Activated naive CD8-positive, alpha-beta T cell treated with anti-CD3 and anti-CD28 coated beads, Interleukin-2, amount 10 ng/mL, durations not matched to agents 7 days and 5 days (primary cell): ENCODE measurements at regions not wholly inside any gene's neighbourhood (a gene's known extent, or its start where the extent isn't known, plus 50 kb on each side); places are given as distances from the start of the nearest gene placed in this dataset.

Source experiments
- ATAC-seq: fragments of 150-1000 bp; cut with Tn5 transposase; one replicate; pipeline ENCODE4 v1.10.0; 2021; ENCODE audit warnings: low read depth, moderate library complexity
- POLR2A ChIA-PET: fragments of 350-600 bp; sonication (Branson Sonifier 250); formaldehyde crosslinking; loops from one replicate; lab custom pipeline; 2021; ENCODE audit warnings: antibody characterized with exemption; lab: Charles Lee
- DNase-seq: peaks from one replicate; pipeline ENCODE4 v3.0.0; 2021
- H3K27ac Mint-ChIP-seq: one replicate; pipeline ENCODE4 v1.8.0; 2022; ENCODE audit warnings: mild to moderate bottlenecking, mixed read lengths
- H3K27me3 Mint-ChIP-seq: one replicate; pipeline ENCODE4 v1.8.0; 2022; ENCODE audit warnings: mild to moderate bottlenecking, moderate library complexity, mixed read lengths
- H3K36me3 Mint-ChIP-seq: one replicate; pipeline ENCODE4 v1.8.0; 2021; ENCODE audit warnings: mild to moderate bottlenecking, mixed read lengths
- H3K4me1 Mint-ChIP-seq: one replicate; pipeline ENCODE4 v1.8.0; 2021; ENCODE audit warnings: mixed read lengths
- H3K4me3 Mint-ChIP-seq: one replicate; pipeline ENCODE4 v1.8.0; 2022; ENCODE audit warnings: mild to moderate bottlenecking, moderate library complexity, mixed read lengths
- H3K9me3 Mint-ChIP-seq: one replicate; pipeline ENCODE4 v1.8.0; 2021; ENCODE audit warnings: mixed read lengths

DNA sequence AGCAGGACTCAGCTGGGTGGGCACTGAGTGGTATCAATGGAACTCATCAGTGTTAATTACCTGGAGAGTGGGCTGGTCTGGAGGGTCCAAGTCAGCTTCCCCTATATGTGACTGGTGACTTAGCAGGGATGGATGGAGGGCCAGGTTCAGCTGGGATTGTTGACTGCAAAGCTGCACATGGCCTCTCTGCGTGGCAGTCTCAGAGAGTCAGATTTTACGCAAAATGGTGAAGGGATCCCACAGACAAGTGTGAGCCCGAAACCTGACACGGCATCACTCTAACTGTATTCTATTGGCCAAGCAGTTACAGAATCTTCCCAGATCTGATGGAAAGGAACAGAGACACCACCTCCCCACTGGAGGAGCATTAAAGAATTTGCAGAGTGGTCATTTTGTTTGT is 716.0 kb upstream of the TBX3 start:
- no peaks in the 10 kb centered on the region for H3K27me3 Mint-ChIP-seq
- no peaks in the 10 kb centered on the region for H3K36me3 Mint-ChIP-seq
- no peak for DNase-seq
- ATAC-seq = no peak
- H3K4me3 Mint-ChIP-seq = no peak overlapping the region
- no peaks in the 10 kb centered on the region for H3K4me1 Mint-ChIP-seq
- H3K27ac Mint-ChIP-seq = no peak overlapping the region
- POLR2A ChIA-PET = no interaction called here
- peaks cover 9% of the 10 kb centered on the region for H3K9me3 Mint-ChIP-seq

DNA sequence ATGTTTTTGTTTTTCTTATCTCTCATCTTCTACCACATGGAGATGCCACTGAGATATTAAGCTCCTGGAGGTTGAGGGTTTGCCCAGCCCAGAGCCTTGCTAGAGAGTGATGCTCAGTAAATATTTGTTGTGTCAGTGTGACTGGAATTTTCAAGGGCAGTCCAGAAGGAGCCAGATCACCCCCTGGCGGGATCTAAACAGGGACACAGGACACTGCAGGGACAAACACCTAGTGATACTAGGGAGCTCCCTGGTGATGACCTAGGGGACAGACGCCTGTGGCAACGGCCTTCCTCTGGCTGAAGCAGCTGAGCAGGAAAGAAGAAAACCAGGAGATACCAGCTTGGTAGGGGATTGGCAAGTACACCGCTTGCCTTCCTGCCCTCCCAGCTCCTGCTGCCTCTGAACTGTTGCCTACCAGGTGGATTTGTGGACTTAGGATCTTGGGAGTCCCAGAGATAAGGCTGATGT is 714.4 kb upstream of the TBX3 start:
- Mint-ChIP-seq H3K36me3 (no peaks in the 10 kb centered on the region), H3K27me3 (no peaks in the 10 kb centered on the region), H3K27ac (no peak overlapping the region), H3K9me3 (peaks cover 9% of the 10 kb centered on the region), H3K4me3 (no peak overlapping the region), H3K4me1 (no peaks in the 10 kb centered on the region)
- POLR2A ChIA-PET = no interaction called here
- DNase-seq = no peak
- no peak for ATAC-seq

DNA sequence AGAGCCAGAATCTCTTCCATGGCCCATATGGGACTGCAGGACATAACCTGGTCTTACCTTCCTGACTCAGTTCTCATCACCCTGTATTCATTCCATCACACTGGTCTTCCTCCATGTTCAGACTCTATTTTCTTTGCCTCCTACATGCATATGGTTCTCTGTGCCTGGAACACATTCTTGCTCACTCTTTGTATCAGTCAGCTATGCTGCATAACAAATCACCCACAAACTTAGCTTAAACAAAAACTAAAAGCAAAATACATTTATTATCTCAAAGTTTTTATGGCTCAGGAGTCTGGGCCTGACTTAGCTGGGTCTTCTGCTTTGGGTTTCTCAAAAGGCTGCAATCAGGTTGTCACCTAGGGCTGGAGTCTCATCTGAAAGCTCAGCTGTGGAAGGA is 712.6 kb upstream of the TBX3 start:
- H3K27ac Mint-ChIP-seq = no peak overlapping the region
- no peak overlapping the region for H3K4me3 Mint-ChIP-seq
- H3K36me3 Mint-ChIP-seq = no peaks in the 10 kb centered on the region
- DNase-seq (no peak), ATAC-seq (no peak)
- H3K27me3 Mint-ChIP-seq = no peaks in the 10 kb centered on the region
- POLR2A ChIA-PET = no interaction called here
- H3K4me1 Mint-ChIP-seq = no peaks in the 10 kb centered on the region
- H3K9me3 Mint-ChIP-seq = peaks cover 9% of the 10 kb centered on the region

- ATAC-seq (no peak), DNase-seq (no peak)
- Mint-ChIP-seq H3K36me3 (no peaks in the 10 kb centered on the region), H3K4me3 (no peak overlapping the region), H3K27me3 (no peaks in the 10 kb centered on the region), H3K4me1 (no peaks in the 10 kb centered on the region), H3K27ac (no peak overlapping the region), H3K9me3 (peaks cover 9% of the 10 kb centered on the region)
- POLR2A ChIA-PET = no interaction called here
Observed at GRCh38 chr12:115394496-115395220, 710.7 kb upstream of the TBX3 start.

- POLR2A ChIA-PET = no interaction called here
- Mint-ChIP-seq H3K9me3 (no peaks in the 10 kb centered on the region), H3K36me3 (no peaks in the 10 kb centered on the region), H3K4me1 (no peaks in the 10 kb centered on the region), H3K4me3 (no peak overlapping the region), H3K27me3 (no peaks in the 10 kb centered on the region), H3K27ac (no peak overlapping the region)
- no peak for ATAC-seq
- no peak for DNase-seq
Observed at GRCh38 chr12:115388139-115388538, 704.2 kb upstream of the TBX3 start.

GRCh38 chr12:115387467-115387901 is 703.5 kb upstream of the TBX3 start:
- H3K27ac Mint-ChIP-seq = no peak overlapping the region
- H3K4me3 Mint-ChIP-seq = no peak overlapping the region
- H3K9me3 Mint-ChIP-seq = no peaks in the 10 kb centered on the region
- no peak for DNase-seq
- H3K4me1 Mint-ChIP-seq = no peaks in the 10 kb centered on the region
- no peak for ATAC-seq
- no peaks in the 10 kb centered on the region for H3K36me3 Mint-ChIP-seq
- no peaks in the 10 kb centered on the region for H3K27me3 Mint-ChIP-seq
- POLR2A ChIA-PET = no interaction called here

DNA sequence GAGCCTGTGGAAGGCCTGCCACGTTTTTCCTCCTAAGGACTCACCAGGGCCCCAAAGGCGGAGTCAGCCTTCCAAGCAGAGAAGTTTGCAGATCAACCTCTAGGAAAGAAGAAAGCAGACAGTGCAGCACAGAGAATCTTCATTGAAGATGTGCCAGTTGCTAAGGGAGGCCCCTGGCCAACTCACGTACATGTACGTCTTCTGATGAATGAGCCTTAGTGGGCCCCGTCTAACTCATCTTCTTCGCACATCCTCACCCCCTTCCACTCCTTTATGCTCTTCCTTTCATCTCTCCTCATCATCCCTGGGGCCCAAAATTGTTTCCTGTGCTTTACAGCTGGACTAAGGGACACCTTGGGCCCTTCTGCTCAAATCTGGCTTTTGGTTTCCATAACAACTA is 703.0 kb upstream of the TBX3 start:
- Mint-ChIP-seq H3K27me3 (no peaks in the 10 kb centered on the region), H3K4me3 (no peak overlapping the region), H3K9me3 (no peaks in the 10 kb centered on the region), H3K4me1 (no peaks in the 10 kb centered on the region), H3K36me3 (no peaks in the 10 kb centered on the region), H3K27ac (no peak overlapping the region)
- DNase-seq = no peak
- ATAC-seq = no peak
- POLR2A ChIA-PET = no interaction called here

GRCh38 chr12:115385141-115385540 is 701.2 kb upstream of the TBX3 start:
- Mint-ChIP-seq H3K4me3 (no peak overlapping the region), H3K9me3 (no peaks in the 10 kb centered on the region), H3K27ac (no peak overlapping the region), H3K27me3 (peaks cover 7% of the 10 kb centered on the region), H3K36me3 (no peaks in the 10 kb centered on the region), H3K4me1 (peaks cover 1% of the 10 kb centered on the region)
- ATAC-seq (no peak), DNase-seq (no peak)
- POLR2A ChIA-PET = no interaction called here

DNA sequence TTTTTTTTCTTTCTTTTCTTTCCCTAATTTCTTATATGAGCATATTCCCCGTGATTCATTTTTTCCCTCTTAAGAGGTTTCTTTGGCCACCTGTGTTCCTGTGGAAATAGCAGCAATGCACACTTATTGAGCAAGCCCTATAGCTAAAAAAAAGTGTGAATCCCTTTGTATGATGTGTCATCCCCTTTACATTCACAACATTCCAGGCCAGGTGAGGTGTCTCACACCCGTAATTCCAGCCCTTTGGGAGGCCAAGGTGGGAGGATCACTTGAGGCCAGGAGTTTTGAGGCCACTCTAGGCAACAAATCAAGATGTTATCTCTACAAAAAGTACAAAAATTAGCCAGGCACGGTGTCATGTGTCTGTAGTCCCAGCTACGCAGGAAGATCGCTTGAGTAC is 700.4 kb upstream of the TBX3 start:
- ATAC-seq (no peak), DNase-seq (no peak)
- peaks cover 7% of the 10 kb centered on the region for H3K27me3 Mint-ChIP-seq
- no peak overlapping the region for H3K27ac Mint-ChIP-seq
- POLR2A ChIA-PET = no interaction called here
- no peaks in the 10 kb centered on the region for H3K36me3 Mint-ChIP-seq
- H3K9me3 Mint-ChIP-seq = no peaks in the 10 kb centered on the region
- peaks cover 1% of the 10 kb centered on the region for H3K4me1 Mint-ChIP-seq
- H3K4me3 Mint-ChIP-seq = no peak overlapping the region

DNA sequence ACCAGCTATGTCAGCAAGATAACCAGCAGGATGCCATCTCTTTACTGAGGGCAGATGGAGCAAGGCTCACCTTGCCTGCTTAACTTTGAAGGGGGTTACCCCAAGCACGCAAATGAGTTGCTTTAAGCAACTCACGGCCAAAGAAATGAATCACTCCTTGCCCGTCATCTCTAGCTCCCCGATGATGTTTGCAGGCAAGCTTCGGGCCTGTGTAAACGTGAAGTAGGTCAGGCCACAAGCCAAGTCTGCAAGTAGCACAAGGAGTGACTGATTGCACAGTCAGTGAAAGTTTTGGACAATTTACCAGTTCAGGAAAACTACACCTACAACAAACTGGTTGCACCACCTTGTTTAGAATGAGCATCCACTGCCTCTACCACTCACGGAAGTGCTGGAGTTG is 699.7 kb upstream of the TBX3 start:
- Mint-ChIP-seq H3K4me3 (no peak overlapping the region), H3K4me1 (peaks cover 1% of the 10 kb centered on the region), H3K36me3 (no peaks in the 10 kb centered on the region), H3K9me3 (no peaks in the 10 kb centered on the region), H3K27me3 (peaks cover 7% of the 10 kb centered on the region), H3K27ac (no peak overlapping the region)
- no peak for ATAC-seq
- no peak for DNase-seq
- POLR2A ChIA-PET = no interaction called here

DNA sequence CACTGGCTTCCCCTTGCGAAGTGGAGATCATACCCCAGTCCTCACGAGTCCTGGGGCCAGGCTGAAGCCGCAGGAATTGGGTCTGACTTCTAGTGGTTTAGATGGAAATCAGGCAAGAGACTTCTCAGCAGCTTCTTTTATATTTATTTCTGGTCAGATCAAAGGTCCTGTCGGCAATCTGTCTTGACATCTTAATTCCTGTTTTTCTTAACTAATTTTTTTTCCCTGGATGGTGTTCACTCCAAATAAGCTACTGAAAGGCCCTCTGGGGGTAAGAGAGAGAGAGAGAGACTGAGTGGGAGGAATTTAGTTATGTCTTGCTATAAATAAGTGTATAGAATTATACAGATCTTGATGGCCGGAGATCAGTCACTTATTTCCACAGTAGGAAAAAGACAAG is 698.7 kb upstream of the TBX3 start:
- Mint-ChIP-seq H3K36me3 (no peaks in the 10 kb centered on the region), H3K27ac (no peak overlapping the region), H3K9me3 (no peaks in the 10 kb centered on the region), H3K4me3 (no peak overlapping the region), H3K27me3 (peaks cover 7% of the 10 kb centered on the region), H3K4me1 (peaks cover 1% of the 10 kb centered on the region)
- ATAC-seq = no peak
- POLR2A ChIA-PET = no interaction called here
- DNase-seq = no peak

GRCh38 chr12:115380546-115381120 is 696.7 kb upstream of the TBX3 start:
- Mint-ChIP-seq H3K27me3 (peaks cover 7% of the 10 kb centered on the region), H3K4me3 (no peak overlapping the region), H3K4me1 (peaks cover 2% of the 10 kb centered on the region), H3K36me3 (no peaks in the 10 kb centered on the region), H3K9me3 (no peaks in the 10 kb centered on the region), H3K27ac (no peak overlapping the region)
- POLR2A ChIA-PET = no interaction called here
- DNase-seq = no peak
- ATAC-seq = no peak

DNA sequence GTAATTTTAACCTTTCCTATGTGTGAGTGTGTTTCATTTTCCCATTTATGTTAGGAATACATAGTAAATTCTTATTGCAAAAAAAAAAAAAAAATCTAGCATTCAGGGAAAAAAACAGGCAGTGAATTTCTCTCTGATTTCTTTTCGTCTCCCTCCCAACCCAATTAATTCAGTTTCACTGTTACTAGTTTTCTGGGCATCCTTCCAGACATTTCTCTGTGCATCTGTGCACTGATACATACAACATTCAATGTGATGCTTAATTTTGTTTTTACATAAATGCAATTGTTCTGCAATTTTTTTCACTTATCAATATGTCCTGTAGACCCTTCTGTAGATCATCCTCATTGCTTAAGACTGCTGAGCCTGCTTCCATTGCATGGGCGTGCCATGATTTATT is 694.3 kb upstream of the TBX3 start:
- POLR2A ChIA-PET = no interaction called here
- Mint-ChIP-seq H3K36me3 (no peaks in the 10 kb centered on the region), H3K9me3 (peaks cover 4% of the 10 kb centered on the region), H3K27me3 (peaks cover 7% of the 10 kb centered on the region), H3K4me3 (no peak overlapping the region), H3K27ac (no peak overlapping the region), H3K4me1 (peaks cover 10% of the 10 kb centered on the region)
- no peak for DNase-seq
- no peak for ATAC-seq

DNA sequence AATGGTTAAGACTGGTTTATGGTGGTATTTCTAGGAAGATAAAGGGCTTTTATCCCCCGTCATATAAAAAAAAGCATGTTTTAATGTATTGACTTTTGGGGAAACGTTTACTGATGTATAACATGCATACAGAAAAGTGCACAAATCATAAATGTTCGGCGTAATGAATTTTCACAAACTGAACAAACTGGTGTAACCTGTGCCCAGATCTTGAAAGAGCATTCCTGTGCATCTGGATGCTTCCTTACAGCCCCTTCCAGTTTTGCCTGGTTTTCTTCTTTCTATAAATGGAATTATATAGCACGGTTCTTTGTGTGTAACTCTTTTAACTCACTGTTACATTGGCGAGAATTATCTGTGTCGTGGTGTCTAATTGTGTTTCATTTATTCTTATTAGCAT is 693.8 kb upstream of the TBX3 start:
- DNase-seq (no peak), ATAC-seq (no peak)
- peaks cover 10% of the 10 kb centered on the region for H3K4me1 Mint-ChIP-seq
- H3K36me3 Mint-ChIP-seq = no peaks in the 10 kb centered on the region
- peaks cover 4% of the 10 kb centered on the region for H3K9me3 Mint-ChIP-seq
- H3K27me3 Mint-ChIP-seq = peaks cover 7% of the 10 kb centered on the region
- no peak overlapping the region for H3K27ac Mint-ChIP-seq
- POLR2A ChIA-PET = no interaction called here
- H3K4me3 Mint-ChIP-seq = no peak overlapping the region
